GM18499 (cell line): ENCODE measurements at regions not wholly inside any gene's neighbourhood (a gene's known extent, or its start where the extent isn't known, plus 50 kb on each side); places are given as distances from the start of the nearest gene placed in this dataset.
"Not testable (repeated sequence)": the region's sequence is repeated elsewhere in the genome, so short reads cannot be mapped to it uniquely, and the experiment has no call there.

ENCODE experiments used
- ATAC-seq: cut with Tn5 transposase; IDR thresholded peaks from one replicate; pipeline ENCODE4 v1.9.1; 2021; ENCODE audit warnings: moderate number of reproducible peaks; ENCODE audit not compliant: insufficient read depth, unreplicated experiment

DNA sequence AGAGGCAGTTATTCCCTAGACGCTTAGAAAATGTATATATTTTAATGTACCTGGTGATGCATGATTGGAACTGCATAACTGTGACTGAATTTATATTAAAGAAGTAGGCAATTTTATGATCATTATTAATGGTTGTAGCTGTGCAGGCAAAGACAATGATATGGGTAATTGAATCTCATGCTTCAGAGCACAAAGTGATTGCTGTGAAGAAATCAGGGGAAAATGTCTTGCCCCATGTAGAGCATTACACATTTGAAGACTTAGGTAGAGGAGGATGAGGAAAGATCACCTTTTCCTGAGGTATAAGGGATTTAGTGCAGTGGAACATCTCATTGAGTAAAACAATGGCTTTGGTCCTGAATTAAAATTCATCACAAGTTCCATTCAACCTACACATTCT is 246.8 kb upstream of the DCC start:
- ATAC-seq: no peak

DNA sequence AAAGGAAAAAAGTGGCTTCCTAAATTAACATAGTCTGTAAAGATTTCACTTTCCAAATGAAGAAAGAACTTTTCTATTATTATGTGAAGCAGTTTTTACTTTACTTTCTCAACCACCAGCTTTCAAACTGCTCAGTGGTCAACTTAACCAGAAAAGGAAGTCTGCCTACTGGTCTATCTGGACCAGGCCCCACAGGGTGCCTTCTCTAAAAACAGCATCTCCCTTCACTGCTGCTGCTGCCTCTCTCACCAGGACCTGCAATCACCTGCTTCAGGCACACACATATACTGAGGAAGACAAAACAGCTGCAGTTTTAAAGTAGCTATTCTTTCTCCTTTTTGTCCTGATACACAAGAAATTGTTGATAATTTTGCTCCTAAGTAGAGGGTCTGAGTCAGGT is 221.3 kb upstream of the DCC start:
- no peak for ATAC-seq

DNA sequence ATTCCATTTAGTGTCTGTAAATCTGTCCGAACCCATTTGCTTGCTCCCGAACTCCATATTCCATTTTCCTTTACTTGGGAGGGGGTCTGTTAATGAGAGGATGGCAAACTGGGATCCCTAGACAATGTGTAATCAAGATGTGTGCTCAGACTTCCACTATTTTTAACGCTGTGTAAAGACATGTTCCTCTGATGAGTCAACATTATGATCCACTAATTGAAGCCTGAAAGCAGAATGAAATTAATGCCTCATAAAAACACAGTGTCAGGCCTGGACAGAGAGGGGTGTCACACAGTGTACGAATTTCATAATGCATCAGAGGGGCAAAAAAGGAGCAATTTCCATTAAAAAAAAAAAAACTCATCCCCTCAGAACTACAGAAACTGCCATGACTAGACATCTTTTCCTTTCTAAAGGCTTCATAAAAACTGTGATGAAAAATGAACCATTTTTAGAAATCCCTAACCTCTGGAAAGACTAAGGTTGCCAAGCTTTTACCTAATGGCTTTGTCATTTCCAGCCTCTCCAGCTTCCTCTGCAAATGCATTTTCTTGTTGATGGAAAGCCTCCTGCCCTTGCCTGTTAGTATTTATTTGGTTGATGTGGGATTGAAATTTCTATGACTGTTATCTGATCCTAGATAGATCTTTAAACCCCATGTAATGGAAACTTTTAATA is 209.2 kb upstream of the DCC start:
- ATAC-seq: no peak

DNA sequence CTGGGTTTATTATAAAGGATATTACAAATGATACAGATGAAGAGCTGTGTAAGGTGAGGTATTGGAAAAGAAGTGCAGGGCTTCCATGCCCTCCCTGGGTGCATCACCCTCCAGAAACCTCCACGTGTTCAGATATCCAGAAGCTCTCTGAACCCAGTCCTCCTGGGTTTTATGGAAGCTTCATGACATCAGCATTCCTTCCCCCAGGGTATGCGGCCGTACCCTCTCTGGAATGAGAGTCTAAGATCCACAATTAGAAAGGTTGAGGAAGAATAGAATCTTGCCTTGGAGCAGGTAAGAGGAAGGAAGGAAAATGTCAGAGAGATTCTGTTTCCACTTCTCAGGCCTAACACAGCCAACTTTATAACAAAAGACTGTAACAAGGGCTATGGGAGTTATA is 208.2 kb upstream of the DCC start:
- no peak for ATAC-seq

DNA sequence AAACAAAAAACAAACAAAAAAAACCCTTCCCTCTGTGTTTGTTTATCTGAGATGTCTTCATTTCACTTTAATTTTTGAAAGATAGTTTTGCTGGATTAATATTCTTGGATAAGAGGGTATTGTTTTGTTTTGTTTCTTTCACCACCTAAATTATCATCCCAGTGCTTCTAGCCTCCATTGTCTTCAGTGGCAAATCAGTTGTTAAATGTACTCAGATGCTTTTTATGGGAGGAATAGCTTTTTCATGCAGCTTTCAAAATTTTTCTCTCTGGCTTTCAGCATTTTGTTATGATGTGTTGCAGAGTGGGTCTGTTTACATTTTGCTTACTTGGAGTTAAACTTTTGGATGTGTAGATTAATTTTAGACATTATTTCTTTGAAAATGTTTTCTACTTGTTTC is 203.5 kb upstream of the DCC start:
- no peak for ATAC-seq

DNA sequence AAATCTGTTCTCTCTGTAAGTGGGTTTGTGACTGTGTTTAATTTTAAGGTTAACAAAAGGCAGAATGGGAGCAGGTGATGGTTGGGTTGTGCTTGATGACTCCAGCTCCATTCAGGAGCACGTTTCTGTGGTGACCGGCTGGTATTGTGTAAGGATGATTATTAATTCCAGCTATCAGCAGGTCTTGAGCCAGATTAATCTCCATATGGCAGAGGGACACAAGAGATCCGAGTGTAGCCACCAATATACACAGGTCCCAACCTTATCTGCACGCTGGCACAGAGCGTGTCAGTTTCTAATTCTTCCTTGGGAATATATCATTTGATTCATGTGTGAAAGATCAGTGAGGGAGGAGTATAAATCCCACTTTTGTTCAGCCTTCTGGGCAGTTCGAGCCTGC is 199.0 kb upstream of the DCC start:
- no peak for ATAC-seq

DNA sequence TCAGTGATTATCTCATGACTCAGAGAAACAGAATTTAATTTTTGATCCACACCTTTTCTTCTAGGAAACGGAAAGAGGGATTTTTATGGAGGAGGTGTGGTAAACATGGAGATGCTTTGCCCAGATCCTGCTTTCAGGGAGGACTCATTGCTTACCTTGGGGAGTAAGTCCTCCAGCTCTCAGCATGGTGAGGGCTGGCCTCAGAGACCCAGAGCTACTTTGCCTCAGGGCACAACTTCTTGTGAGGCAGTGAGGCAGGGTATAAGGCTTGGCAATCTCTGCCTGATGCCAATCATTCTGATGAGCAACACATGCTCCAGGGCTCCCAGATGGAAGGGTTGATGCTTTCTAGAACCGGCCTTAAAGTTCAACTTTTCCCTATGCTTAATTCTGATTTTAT is 189.9 kb upstream of the DCC start:
- no peak for ATAC-seq

DNA sequence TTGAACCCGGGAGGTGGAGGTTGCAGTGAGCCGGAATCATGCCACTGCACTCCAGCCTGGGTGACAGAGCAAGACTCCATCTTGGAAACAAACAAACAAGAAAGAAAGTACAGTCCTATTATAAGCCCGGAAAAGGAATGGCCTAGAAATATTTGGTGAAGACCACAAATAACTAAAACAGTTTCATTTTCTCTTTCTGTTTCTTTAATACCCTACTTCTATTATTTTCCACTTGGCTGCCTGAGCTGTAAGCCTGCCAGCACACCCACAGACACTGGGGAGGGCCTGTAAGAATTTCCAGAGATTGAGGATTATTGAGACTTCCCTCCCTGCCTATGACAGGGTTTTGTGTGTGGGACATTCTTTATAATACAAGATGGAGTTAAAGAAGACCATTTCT is 188.0 kb upstream of the DCC start:
- ATAC-seq: no peak

DNA sequence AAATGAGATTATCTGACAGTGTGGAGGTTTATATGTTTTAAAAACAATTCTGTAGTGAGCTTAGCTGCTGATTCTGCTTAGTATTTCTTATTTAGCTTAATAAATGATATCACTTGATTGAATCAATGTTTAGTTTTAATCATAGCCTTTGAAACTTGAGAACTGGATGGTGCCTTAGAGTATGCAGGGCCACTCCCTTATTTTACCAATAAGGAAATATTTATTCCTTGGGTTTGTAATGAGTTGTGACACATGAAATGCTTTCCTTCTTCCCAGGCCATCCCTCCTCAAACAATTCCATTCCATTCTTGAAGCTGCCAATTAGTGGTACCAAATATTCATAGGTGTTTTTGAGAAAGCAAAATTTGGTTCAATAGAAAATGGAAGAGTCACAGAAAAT is 183.8 kb upstream of the DCC start:
- ATAC-seq: no peak

DNA sequence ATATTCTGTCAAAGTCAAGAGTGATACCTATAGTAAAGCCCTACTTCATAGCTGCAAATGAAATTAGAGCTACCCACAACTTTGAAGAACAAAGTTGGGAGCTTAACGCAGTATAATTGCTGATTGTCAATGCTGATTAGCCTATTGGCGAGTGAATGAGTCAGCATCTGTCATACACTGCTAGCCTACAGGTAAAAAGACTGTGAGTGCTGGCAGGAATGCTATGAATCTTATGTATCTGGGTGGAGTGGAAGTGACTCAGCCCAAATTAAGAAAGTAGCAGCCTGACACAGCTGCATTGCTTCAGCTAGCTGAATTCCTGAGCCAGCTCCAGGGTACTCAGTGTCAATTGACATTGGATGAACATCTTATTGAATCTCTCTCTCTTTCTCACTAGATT is 179.4 kb upstream of the DCC start:
- ATAC-seq: no peak

DNA sequence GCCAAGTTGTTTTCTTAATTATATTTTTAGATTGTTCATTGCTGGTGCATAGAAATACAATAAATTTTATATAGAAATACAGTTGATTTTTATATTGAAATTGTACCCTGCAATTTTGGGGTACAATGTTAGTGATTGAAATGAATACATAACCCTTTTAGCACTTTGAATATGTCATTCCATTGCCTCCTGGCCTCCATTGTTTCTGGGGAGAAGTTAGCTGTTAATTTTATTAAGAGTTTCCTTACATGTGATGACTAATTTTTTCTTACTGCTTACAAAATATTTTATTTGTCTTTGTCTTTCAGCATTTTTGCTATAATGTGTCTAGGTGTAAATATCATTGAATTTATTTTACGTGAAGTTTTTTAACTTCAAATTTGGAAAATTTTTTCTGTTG is 176.5 kb upstream of the DCC start:
- ATAC-seq: no peak

DNA sequence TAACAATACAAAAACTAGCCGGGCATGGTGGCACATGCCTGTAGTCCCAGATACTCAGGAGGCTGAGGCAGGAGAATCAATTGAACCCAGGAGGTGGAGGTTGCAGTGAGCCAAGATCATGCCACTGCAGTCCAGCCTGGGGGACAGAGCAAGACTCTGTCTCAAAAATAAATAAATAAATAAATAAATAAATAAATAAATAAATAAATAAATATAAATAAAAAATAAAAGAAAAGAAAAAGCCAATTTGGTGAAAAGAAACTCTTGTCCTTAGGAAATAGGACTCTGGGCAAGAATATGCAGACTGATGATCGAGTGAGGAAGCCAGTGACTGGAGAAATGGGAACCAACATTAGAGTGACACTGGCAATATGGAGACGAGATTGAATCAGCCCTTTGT is 171.9 kb upstream of the DCC start:
- not testable (repeated sequence) for ATAC-seq

DNA sequence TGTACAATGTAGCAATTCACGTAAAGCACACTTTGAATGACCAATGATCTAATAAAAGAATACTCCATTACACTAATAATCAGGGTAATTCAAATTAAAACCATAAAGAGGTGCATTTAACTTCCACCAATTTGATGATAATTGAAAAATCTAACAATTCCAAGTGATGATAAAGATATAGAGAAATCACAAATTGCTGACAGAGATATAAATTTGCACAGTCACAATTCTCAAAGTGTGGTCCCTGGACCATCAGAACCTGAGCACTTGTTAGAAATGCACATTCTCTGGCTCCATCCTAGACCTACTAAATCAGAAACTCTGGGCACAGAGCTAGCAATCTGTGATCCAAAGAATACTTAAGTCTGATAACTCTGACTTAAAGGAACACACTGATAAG is 165.8 kb upstream of the DCC start:
- no peak for ATAC-seq

DNA sequence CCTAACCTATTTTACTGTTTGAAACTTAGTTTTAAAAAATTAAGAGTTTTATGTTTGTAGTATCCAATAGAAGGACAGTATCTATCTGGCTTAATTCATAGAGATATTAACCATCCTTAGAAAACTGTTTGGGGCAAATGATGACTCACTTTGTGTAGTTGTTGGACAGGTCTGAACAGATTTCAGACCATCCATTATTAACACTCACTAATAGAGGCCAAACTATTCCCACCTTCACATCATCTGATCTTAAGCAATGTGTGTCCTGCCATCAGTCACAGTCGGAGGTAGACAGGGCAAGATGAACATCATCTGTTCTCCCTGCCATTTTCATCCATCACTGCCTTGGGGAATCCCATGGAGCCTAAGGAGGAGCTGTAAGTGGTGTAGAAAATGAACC is 164.6 kb upstream of the DCC start:
- no peak for ATAC-seq

DNA sequence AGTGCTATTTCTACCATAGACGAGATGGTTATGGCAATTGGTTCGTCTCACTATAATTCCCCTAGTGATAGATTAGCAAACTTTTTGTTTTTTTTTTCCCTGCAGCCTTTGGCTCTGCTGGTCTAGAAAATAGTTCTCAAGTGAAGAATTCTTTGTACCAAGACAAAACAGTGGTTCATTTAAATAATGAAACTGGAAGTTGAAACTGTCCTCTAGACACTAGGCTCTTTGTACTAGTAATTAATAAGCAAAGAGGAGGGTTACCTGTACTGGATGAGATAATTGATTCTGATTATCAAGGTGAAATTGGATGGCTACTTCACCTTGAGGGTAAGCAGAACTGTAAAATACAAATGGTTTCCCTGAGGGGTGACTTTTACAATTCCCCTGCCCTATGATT is 156.9 kb upstream of the DCC start:
- ATAC-seq: no peak

DNA sequence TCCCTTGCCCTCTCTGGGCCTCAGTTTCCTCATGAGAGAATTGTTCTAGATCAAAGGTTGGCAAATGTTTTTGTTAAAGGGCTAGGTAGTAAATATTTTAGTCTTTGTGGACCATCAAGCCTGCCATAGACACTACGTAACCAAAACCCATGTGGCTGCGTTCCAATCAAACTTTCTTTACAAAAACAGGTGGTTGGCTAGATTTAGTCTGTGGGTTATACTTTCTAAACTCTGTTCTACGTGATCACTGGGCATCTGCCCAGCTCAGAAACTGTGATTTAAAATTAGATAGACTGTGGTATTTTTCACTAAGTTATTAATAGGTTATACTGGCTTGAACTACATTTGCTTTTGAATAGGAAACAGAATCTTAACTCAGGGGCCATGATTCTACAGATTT is 149.8 kb upstream of the DCC start:
- no peak for ATAC-seq

DNA sequence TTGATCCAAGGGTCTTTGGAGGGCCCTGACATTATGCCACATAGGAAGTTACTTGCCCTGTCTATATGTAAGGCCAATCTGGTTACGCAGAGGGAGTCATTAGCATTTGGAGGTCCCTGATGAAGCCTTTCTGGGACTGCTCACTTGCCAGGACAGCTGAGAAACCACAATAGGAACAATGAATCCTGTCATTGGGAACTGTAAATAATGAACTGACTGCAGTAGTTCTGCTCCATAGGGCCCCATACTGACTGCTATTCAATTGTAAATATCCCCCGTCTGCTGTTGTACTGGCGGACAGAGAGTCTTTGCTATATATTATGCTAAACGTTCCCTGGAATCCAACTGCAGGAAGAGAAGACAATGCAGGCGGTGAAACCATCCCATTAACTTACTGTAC is 149.4 kb upstream of the DCC start:
- no peak for ATAC-seq

DNA sequence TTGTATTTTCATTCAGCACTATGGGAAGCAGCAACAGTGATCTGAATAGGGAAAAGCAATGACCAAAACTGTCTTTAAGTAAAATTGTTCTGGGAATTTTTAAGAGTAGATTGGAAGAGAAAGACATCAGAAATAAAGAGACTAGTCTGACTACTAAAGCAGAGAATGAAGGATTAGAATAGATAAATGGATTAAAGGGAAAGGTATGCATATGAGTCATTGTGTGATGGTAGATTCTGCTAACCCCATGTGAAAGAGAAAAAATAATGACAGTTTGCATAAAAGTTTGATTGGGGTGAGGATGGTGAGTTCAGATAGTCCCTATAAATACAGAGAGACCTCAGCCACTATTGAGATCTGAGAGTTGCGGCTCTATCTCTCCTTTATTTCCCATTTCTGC is 139.6 kb upstream of the DCC start:
- ATAC-seq: no peak

DNA sequence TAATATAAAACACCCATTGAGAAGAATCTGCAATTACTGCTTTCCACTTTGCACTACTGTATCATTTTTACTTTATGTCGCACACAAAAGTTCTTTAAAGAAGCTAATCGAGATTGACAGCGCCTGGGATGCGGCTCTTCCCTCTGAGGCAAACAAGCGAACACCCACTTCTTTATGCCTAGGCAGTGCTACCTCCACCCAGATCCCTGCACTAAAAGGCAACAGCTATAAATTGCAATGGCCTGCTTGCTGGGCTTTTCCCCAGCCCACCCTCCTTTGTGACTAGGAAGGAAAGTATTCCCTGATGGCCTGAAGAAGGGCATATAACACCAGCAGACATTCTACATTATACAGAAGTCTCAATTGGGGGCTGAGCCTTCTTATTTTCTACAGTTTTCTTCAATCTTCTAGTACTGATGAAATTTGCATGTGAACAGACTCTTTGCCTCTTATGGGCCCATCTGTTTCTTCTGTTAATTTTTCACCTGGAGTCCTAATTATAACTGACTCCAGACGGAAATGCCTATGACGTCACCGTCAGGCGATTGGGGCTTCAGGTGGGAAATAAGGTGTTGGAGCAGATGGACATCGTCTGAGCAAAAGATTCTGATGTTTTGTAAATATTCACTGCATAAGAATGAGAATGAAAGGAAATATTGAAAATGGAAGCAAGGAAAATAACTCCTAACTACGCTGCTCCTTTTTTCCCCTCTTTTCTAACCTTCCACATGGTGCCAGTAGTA is 138.9 kb upstream of the DCC start:
- no peak for ATAC-seq

DNA sequence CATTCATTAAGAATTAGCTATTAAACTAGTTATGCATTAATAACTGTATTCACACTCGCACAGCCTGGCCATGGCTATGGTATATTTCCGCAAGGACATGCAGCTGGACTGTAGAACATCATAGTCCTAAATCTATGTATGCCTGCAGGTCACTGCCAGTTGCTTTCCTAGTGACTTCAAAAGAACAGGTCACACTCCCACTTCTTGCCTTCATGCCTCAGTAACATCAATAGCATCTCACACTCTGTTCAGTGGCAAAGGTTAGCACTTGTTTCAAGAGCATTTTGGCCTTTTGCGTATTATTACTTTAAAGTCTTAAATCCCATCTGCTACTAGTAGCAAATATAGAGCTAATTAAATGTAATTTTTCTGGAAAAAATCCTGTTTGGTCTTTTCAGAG is 131.4 kb upstream of the DCC start:
- no peak for ATAC-seq

DNA sequence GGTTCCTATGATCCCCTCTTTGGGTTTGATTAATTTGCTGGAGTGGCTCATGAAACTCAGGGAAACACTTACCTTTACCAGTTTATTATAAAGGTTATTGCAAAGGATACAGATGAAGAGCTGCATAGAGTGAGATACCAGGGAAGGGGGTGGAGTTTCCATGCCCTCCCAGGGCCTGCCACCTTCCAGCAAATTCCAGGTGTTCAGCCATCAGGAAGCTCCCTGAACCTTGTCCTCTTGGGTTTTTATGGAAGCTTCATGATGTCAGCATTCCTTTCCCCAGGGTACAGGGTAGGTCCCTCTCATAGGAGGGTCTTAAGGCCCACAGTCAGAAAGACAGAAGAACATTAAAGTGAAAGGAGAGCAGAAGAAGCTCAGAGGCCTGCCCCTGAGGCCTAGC is 123.9 kb upstream of the DCC start:
- no peak for ATAC-seq

DNA sequence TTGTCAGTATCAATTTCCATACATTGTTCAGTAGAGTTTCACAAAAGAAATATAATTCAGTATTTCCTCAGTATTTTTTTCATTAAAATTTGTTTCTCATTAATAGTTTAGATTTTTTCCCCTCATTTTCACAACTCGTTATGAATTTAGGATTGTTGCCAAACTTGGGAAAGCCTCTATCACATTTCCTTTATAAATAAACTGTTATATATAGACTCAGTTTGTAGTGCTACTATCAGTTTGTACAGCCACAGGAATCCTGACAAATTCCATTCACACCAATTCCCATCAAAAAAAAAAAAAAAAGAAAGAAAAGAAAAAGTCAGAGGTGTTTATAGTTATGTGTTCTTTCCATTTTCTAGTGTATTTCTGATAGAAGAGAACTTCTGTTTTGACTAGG is 123.3 kb upstream of the DCC start:
- no peak for ATAC-seq
